Fibroblast of lung (primary cell): ENCODE measurements at regions not wholly inside any gene's neighbourhood (a gene's known extent, or its start where the extent isn't known, plus 50 kb on each side); places are given as distances from the start of the nearest gene placed in this dataset.

ENCODE experiments used
- DNase-seq, 2 donors: peaks; one replicate each; pipeline versions ENCODE4 v3.0.0 to v3.0.0-alpha.2; 2010; ENCODE audit warnings: low read depth in 2 of 2
- H2AFZ ChIP-seq: 2 replicates; pipeline ENCODE4 v1.5.1; 2012; ENCODE audit warnings: low read length, control low read depth, inconsistent platforms
- H3K27ac ChIP-seq: 2 replicates; pipeline ENCODE4 v1.5.1; 2011; ENCODE audit warnings: low read length, control low read depth; ENCODE audit not compliant: insufficient read depth
- H3K27me3 ChIP-seq: 2 replicates; pipeline ENCODE4 v1.5.1; 2011; ENCODE audit warnings: mild to moderate bottlenecking, low read length; ENCODE audit not compliant: control insufficient read depth, insufficient read depth
- H3K36me3 ChIP-seq: 2 replicates; pipeline ENCODE4 v1.5.1; 2011; ENCODE audit warnings: low read length; ENCODE audit not compliant: control insufficient read depth, insufficient read depth
- H3K4me1 ChIP-seq: 2 replicates; pipeline ENCODE4 v1.5.1; 2011; ENCODE audit warnings: low read length; ENCODE audit not compliant: control insufficient read depth, insufficient read depth; ENCODE audit errors: extremely low read depth
- H3K4me2 ChIP-seq: 2 replicates; pipeline ENCODE4 v1.5.1; 2011; ENCODE audit warnings: low read length, control low read depth; ENCODE audit not compliant: insufficient read depth; ENCODE audit errors: extremely low read depth
- H3K4me3 ChIP-seq, 4 experiments: fragments of 200-600 bp in 1 of 4; sonication (generic) in 1 of 4; replicated peaks in 1 of 4; 2 replicates each; pipeline ENCODE4 v1.5.1; 2011 to 2016; ENCODE audit warnings: low read length in 4 of 4, low read depth in 3 of 4, mild to moderate bottlenecking in 3 of 4, control low read depth in 2 of 4, inconsistent platforms in 1 of 4, mixed read lengths in 1 of 4; ENCODE audit not compliant: insufficient read depth in 1 of 4; ENCODE audit errors: control extremely low read depth in 1 of 4
- H3K79me2 ChIP-seq: 2 replicates; pipeline ENCODE4 v1.5.1; 2012; ENCODE audit warnings: mild to moderate bottlenecking, low read length, inconsistent platforms; ENCODE audit not compliant: control insufficient read depth, insufficient read depth
- H3K9ac ChIP-seq: 2 replicates; pipeline ENCODE4 v1.5.1; 2011; ENCODE audit warnings: mild to moderate bottlenecking, low read length, control low read depth; ENCODE audit not compliant: insufficient read depth
- H3K9me3 ChIP-seq: 2 replicates; pipeline ENCODE4 v1.5.1; 2012; ENCODE audit warnings: low read depth, low read length; ENCODE audit not compliant: control insufficient read depth, insufficient read depth
- H4K20me1 ChIP-seq: 2 replicates; pipeline ENCODE4 v1.5.1; 2011; ENCODE audit warnings: low read length; ENCODE audit not compliant: control insufficient read depth, insufficient read depth; ENCODE audit errors: extremely low read depth
- EZH2 ChIP-seq: IDR thresholded peaks from 2 replicates; pipeline ENCODE4 v1.5.1; 2012; ENCODE audit warnings: low read length, control low read depth, mild to moderate bottlenecking; ENCODE audit errors: missing control alignments
- TF ChIP-seq, protein P1 (sequence below), 2 donors: IDR thresholded peaks in 1 of 2; conservative IDR thresholded peaks in 1 of 2; 1 replicate in 1 of 2; 2 replicates in 1 of 2; pipeline ENCODE4 v1.5.1; 2011 to 2012; ENCODE audit warnings: low read length in 2 of 2, control low read depth in 1 of 2, inconsistent platforms in 1 of 2, low read depth in 1 of 2, mild to moderate bottlenecking in 1 of 2

- Histone ChIP-seq H3K4me1 (no peaks in the 10 kb centered on the region), H3K9ac (no peak overlapping the region), H4K20me1 (no peaks in the 10 kb centered on the region), H2AFZ (no peak overlapping the region), H3K27ac (no peak overlapping the region), H3K27me3 (no peaks in the 10 kb centered on the region), H3K4me3 (no peak overlapping the region), H3K9me3 (no peaks in the 10 kb centered on the region), H3K4me2 (no peak overlapping the region), H3K79me2 (no peaks in the 10 kb centered on the region), H3K36me3 (no peaks in the 10 kb centered on the region)
- DNase-seq, result no peak
- TF ChIP-seq EZH2, result no peak
- TF ChIP-seq, protein P1, sequence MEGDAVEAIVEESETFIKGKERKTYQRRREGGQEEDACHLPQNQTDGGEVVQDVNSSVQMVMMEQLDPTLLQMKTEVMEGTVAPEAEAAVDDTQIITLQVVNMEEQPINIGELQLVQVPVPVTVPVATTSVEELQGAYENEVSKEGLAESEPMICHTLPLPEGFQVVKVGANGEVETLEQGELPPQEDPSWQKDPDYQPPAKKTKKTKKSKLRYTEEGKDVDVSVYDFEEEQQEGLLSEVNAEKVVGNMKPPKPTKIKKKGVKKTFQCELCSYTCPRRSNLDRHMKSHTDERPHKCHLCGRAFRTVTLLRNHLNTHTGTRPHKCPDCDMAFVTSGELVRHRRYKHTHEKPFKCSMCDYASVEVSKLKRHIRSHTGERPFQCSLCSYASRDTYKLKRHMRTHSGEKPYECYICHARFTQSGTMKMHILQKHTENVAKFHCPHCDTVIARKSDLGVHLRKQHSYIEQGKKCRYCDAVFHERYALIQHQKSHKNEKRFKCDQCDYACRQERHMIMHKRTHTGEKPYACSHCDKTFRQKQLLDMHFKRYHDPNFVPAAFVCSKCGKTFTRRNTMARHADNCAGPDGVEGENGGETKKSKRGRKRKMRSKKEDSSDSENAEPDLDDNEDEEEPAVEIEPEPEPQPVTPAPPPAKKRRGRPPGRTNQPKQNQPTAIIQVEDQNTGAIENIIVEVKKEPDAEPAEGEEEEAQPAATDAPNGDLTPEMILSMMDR (conservative IDR thresholded peaks at IDR 0.05 in 1 of 2, IDR thresholded peaks at IDR 0.05 in 1 of 2; ENCODE audit: low read depth in 1 of 2, low read length in 2 of 2), result no peak
Measured at GRCh38 chr7:138228119-138228518, 151.9 kb downstream of the AKR1D1 start.

DNA sequence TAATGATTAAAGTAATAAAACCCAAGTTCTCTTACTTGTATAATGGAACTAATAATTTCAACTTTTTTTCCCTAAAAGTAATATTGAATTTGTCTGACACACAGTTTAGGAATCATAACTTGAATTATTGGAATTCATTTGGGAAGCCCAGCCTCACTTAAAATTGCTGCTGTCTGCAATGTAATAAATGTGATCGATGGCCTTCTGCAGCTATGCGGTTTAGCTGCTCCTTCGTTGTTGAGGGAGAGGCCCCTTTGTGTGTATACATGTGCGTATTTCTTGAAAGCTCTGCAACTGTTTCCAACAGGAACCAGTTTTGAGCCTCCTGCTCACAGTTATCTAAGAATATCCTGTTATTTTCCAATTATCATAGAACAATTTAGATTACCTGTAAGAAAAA, 152.5 kb downstream of the AKR1D1 start:
- H3K4me1 ChIP-seq, result no peaks in the 10 kb centered on the region
- no peak overlapping the region for H3K9ac ChIP-seq
- no peak overlapping the region for H3K27ac ChIP-seq
- DNase-seq, result no peak
- no peaks in the 10 kb centered on the region for H3K79me2 ChIP-seq
- no peak overlapping the region for H2AFZ ChIP-seq
- no peaks in the 10 kb centered on the region for H4K20me1 ChIP-seq
- no peaks in the 10 kb centered on the region for H3K36me3 ChIP-seq
- H3K4me2 ChIP-seq, result no peak overlapping the region
- H3K4me3 ChIP-seq, result no peak overlapping the region
- H3K9me3 ChIP-seq, result no peaks in the 10 kb centered on the region
- no peaks in the 10 kb centered on the region for H3K27me3 ChIP-seq
- no peak for TF ChIP-seq EZH2
- TF ChIP-seq, protein P1 (conservative IDR thresholded peaks at IDR 0.05 in 1 of 2, IDR thresholded peaks at IDR 0.05 in 1 of 2; ENCODE audit: low read depth in 1 of 2, low read length in 2 of 2), result no peak

- H3K4me1 ChIP-seq, result no peaks in the 10 kb centered on the region
- DNase-seq, result no peak
- H3K4me3 ChIP-seq, result no peak overlapping the region
- H2AFZ ChIP-seq, result no peak overlapping the region
- H3K27ac ChIP-seq, result no peak overlapping the region
- H3K36me3 ChIP-seq, result no peaks in the 10 kb centered on the region
- no peaks in the 10 kb centered on the region for H4K20me1 ChIP-seq
- no peaks in the 10 kb centered on the region for H3K9me3 ChIP-seq
- H3K27me3 ChIP-seq, result no peaks in the 10 kb centered on the region
- H3K79me2 ChIP-seq, result no peaks in the 10 kb centered on the region
- no peak for TF ChIP-seq EZH2
- TF ChIP-seq, protein P1 (conservative IDR thresholded peaks at IDR 0.05 in 1 of 2, IDR thresholded peaks at IDR 0.05 in 1 of 2; ENCODE audit: low read depth in 1 of 2, low read length in 2 of 2), result no peak
- H3K9ac ChIP-seq, result no peak overlapping the region
- H3K4me2 ChIP-seq, result no peak overlapping the region
Measured at GRCh38 chr7:138233189-138233588, 156.9 kb downstream of the AKR1D1 start.
